ENCODE measurements at regions not wholly inside any gene's neighbourhood (a gene's known extent, or its start where the extent isn't known, plus 50 kb on each side); places are given as distances from the start of the nearest gene placed in this dataset.

DNA sequence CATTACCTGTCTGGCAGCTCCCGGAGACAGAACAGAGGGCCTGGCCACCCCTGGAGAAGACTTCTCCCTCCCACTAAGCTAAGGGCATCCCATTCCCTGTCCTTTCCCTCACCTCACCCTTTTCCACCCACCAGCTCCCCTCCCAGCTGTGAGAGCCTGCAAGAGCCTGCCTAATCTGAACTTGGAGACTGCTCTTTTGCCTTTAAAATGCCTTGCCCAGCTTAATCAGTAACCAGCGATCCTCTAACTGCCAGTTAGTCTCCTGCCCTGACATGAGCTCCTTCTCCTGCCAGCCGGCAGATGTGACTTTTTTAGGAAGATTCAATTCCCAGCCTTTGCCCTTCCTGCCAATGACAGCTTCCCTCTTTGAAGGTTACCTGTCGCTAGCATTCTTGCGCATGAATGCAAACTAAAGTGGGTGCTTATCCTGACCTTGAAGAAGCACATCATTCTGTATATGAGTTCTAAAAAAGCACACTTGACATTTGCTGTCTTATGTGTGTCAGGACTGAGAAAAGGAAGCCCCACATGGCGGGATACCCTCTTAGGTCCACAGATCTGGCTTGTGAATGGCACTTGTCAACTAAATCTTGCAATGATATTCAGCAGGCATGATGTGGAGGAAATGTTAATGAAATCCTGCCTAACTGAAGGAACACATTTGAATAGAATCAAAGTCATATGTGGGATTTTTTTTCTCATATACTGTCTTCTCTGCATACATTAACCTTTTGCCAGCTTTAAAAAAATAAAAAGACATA is 411.2 kb upstream of the SLC30A5 start:
- TF ChIP-seq, protein P1, sequence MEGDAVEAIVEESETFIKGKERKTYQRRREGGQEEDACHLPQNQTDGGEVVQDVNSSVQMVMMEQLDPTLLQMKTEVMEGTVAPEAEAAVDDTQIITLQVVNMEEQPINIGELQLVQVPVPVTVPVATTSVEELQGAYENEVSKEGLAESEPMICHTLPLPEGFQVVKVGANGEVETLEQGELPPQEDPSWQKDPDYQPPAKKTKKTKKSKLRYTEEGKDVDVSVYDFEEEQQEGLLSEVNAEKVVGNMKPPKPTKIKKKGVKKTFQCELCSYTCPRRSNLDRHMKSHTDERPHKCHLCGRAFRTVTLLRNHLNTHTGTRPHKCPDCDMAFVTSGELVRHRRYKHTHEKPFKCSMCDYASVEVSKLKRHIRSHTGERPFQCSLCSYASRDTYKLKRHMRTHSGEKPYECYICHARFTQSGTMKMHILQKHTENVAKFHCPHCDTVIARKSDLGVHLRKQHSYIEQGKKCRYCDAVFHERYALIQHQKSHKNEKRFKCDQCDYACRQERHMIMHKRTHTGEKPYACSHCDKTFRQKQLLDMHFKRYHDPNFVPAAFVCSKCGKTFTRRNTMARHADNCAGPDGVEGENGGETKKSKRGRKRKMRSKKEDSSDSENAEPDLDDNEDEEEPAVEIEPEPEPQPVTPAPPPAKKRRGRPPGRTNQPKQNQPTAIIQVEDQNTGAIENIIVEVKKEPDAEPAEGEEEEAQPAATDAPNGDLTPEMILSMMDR (IDR thresholded peaks at IDR 0.05; ENCODE audit: low read length): no peak
- no peak for TF ChIP-seq EZH2 (IDR thresholded peaks at IDR 0.05; ENCODE audit: borderline replicate concordance, low read length)
